GM23338 (cell line): ENCODE measurements at regions not wholly inside any gene's neighbourhood (a gene's known extent, or its start where the extent isn't known, plus 50 kb on each side); places are given as distances from the start of the nearest gene placed in this dataset.

Experiments used
- ATAC-seq: fragments of 200-7000 bp; cut with Tn5 transposase; 3 replicates; pipeline ENCODE4 v1.9.1; 2020
- DNase-seq: peaks from one replicate; pipeline ENCODE4 v3.0.0-alpha.2; 2015; ENCODE audit warnings: low spot score
- H2AFZ ChIP-seq: fragments of 200-600 bp; sonication (generic); 2 replicates; pipeline ENCODE4 v1.8.0; 2016; ENCODE audit warnings: antibody characterized with exemption, mild to moderate bottlenecking, moderate library complexity
- H3F3A ChIP-seq: fragments of 200-600 bp; sonication (generic); replicated peaks from 2 replicates; pipeline ENCODE4 v1.8.0; 2017; ENCODE audit warnings: antibody characterized with exemption, mixed run types, low read depth
- H3K27ac ChIP-seq: fragments of 200-600 bp; sonication (generic); 2 replicates; pipeline ENCODE4 v1.6.1; 2016; ENCODE audit warnings: low read depth
- H3K27me3 ChIP-seq: fragments of 200-600 bp; sonication (generic); 2 replicates; pipeline ENCODE4 v1.8.0; 2016; ENCODE audit warnings: mild to moderate bottlenecking, mixed run types, moderate library complexity; ENCODE audit not compliant: insufficient read depth
- H3K36me3 ChIP-seq: fragments of 200-600 bp; sonication (generic); 2 replicates; pipeline ENCODE4 v1.8.0; 2016; ENCODE audit warnings: mild to moderate bottlenecking; ENCODE audit not compliant: insufficient read depth
- H3K4me1 ChIP-seq: fragments of 200-600 bp; sonication (generic); 2 replicates; pipeline ENCODE4 v1.8.0; 2016; ENCODE audit warnings: mild to moderate bottlenecking, moderate library complexity; ENCODE audit not compliant: insufficient read depth
- H3K4me2 ChIP-seq: fragments of 200-600 bp; sonication (generic); 2 replicates; pipeline ENCODE4 v1.7.1; 2017; ENCODE audit warnings: mixed run types
- H3K4me3 ChIP-seq: fragments of 200-600 bp; sonication (generic); 2 replicates; pipeline ENCODE4 v1.6.1; 2016; ENCODE audit warnings: mixed run types
- H3K79me2 ChIP-seq: fragments of 200-600 bp; sonication (generic); replicated peaks from 2 replicates; pipeline ENCODE4 v1.8.0; 2017; ENCODE audit warnings: mild to moderate bottlenecking; ENCODE audit not compliant: insufficient read depth
- H3K9me2 ChIP-seq: fragments of 200-600 bp; sonication (generic); 2 replicates; pipeline ENCODE4 v1.8.0; 2017; ENCODE audit not compliant: insufficient read depth
- H4K20me1 ChIP-seq: fragments of 200-600 bp; sonication (generic); replicated peaks from 2 replicates; pipeline ENCODE4 v1.8.0; 2017; ENCODE audit warnings: mild to moderate bottlenecking; ENCODE audit not compliant: insufficient read depth
- H3K27ac Mint-ChIP-seq: 2 replicates; pipeline ENCODE4 v1.8.0; 2020; ENCODE audit warnings: inconsistent platforms, mild to moderate bottlenecking, moderate library complexity, mixed read lengths
- H3K27me3 Mint-ChIP-seq: 3 replicates; pipeline ENCODE4 v1.8.0; 2022; ENCODE audit warnings: low read depth, mild to moderate bottlenecking, moderate library complexity, mixed read lengths, inconsistent platforms; ENCODE audit not compliant: insufficient read depth, poor library complexity
- H3K36me3 Mint-ChIP-seq: 3 replicates; pipeline ENCODE4 v1.8.0; 2021; ENCODE audit warnings: low read depth, mild to moderate bottlenecking, inconsistent platforms, moderate library complexity, mixed read lengths
- H3K4me1 Mint-ChIP-seq: 3 replicates; pipeline ENCODE4 v1.8.0; 2020; ENCODE audit warnings: mild to moderate bottlenecking, inconsistent platforms, mixed read lengths
- H3K4me3 Mint-ChIP-seq: 3 replicates; pipeline ENCODE4 v1.8.0; 2021; ENCODE audit warnings: moderate library complexity, mild to moderate bottlenecking, inconsistent platforms, mixed read lengths
- H3K9me3 Mint-ChIP-seq: 3 replicates; pipeline ENCODE4 v1.8.0; 2020; ENCODE audit warnings: moderate library complexity, mild to moderate bottlenecking, inconsistent platforms, mixed read lengths
- CREB1 ChIP-seq: fragments of 250-450 bp; sonication (Bioruptor Pico); IDR thresholded peaks from 2 replicates; pipeline ENCODE4 v1.5.0; 2020; ENCODE audit warnings: low read depth, mild to moderate bottlenecking, moderate library complexity
- ETS1 ChIP-seq: IDR thresholded peaks from 2 replicates; pipeline ENCODE4 v1.6.1; 2016; ENCODE audit warnings: antibody characterized with exemption
- EZH2 ChIP-seq: fragments of 200-600 bp; sonication (generic); IDR thresholded peaks from one replicate; pipeline ENCODE4 v1.8.0; 2017; ENCODE audit warnings: antibody characterized with exemption, mild to moderate bottlenecking, low read depth; ENCODE audit not compliant: unreplicated experiment
- JUNB ChIP-seq: IDR thresholded peaks from one replicate; pipeline ENCODE4 v1.6.1; 2016; ENCODE audit warnings: antibody characterized with exemption; ENCODE audit not compliant: unreplicated experiment
- NANOG ChIP-seq: IDR thresholded peaks from 2 replicates; pipeline ENCODE4 v1.6.1; 2016; ENCODE audit warnings: antibody characterized with exemption, borderline replicate concordance
- POLR2AphosphoS5 ChIP-seq: IDR thresholded peaks from 2 replicates; pipeline ENCODE4 v1.6.1; 2016; ENCODE audit warnings: antibody characterized with exemption, low read depth
- REST ChIP-seq: IDR thresholded peaks from one replicate; pipeline ENCODE4 v1.6.1; 2018; ENCODE audit warnings: antibody characterized with exemption; ENCODE audit not compliant: unreplicated experiment
- STAT1 ChIP-seq: IDR thresholded peaks from one replicate; pipeline ENCODE4 v1.6.1; 2016; ENCODE audit warnings: antibody characterized with exemption; ENCODE audit not compliant: unreplicated experiment
- ZNF114 ChIP-seq: fragments of 250-450 bp; sonication (Bioruptor Pico); IDR thresholded peaks from 2 replicates; pipeline ENCODE4 v1.5.0; 2020; ENCODE audit warnings: mild to moderate bottlenecking, moderate library complexity
- TF ChIP-seq, protein P1 (sequence below), 2 experiments: fragments of 200-600 bp in 1 of 2; sonication (generic) in 1 of 2; conservative IDR thresholded peaks; 2 replicates each; pipeline versions ENCODE4 v1.5.1 to v1.6.1; 2016 to 2017; ENCODE audit warnings: antibody characterized with exemption in 2 of 2, low read depth in 2 of 2, mild to moderate bottlenecking in 2 of 2, moderate library complexity in 1 of 2

GRCh38 chr1:219434923-219435297 is 178.0 kb downstream of the ZC3H11B start (continued):
- no peak for TF ChIP-seq POLR2AphosphoS5
- no peak for TF ChIP-seq ZNF114
- no peak for TF ChIP-seq ETS1
- no peak for TF ChIP-seq CREB1 (CRISPR knock-in tag)
- no peak for TF ChIP-seq NANOG

- H3K9me3 Mint-ChIP-seq, result no peaks in the 10 kb centered on the region
- H3K36me3 Mint-ChIP-seq, result no peaks in the 10 kb centered on the region
- Histone ChIP-seq H2AFZ (no peak overlapping the region), H3F3A (no peaks in the 10 kb centered on the region), H4K20me1 (no peaks in the 10 kb centered on the region), H3K4me1 (peaks cover 11% of the 10 kb centered on the region; the same call in 1 of the 2 replicates), H3K4me3 (no peak overlapping the region), H3K27me3 (no peaks in the 10 kb centered on the region), H3K9me2 (no peaks in the 10 kb centered on the region), H3K4me2 (no peak overlapping the region), H3K36me3 (no peaks in the 10 kb centered on the region), H3K27ac (no peak overlapping the region), H3K79me2 (no peaks in the 10 kb centered on the region)
- peaks cover 25% of the 10 kb centered on the region for H3K4me1 Mint-ChIP-seq
- H3K4me3 Mint-ChIP-seq, result no peak overlapping the region
- no peak for ATAC-seq
- TF ChIP-seq REST (no peak), JUNB (no peak), NANOG (no peak), POLR2AphosphoS5 (no peak), STAT1 (no peak), ZNF114 (no peak), CREB1 (CRISPR knock-in tag) (no peak), EZH2 (no peak)
- TF ChIP-seq, protein P1, sequence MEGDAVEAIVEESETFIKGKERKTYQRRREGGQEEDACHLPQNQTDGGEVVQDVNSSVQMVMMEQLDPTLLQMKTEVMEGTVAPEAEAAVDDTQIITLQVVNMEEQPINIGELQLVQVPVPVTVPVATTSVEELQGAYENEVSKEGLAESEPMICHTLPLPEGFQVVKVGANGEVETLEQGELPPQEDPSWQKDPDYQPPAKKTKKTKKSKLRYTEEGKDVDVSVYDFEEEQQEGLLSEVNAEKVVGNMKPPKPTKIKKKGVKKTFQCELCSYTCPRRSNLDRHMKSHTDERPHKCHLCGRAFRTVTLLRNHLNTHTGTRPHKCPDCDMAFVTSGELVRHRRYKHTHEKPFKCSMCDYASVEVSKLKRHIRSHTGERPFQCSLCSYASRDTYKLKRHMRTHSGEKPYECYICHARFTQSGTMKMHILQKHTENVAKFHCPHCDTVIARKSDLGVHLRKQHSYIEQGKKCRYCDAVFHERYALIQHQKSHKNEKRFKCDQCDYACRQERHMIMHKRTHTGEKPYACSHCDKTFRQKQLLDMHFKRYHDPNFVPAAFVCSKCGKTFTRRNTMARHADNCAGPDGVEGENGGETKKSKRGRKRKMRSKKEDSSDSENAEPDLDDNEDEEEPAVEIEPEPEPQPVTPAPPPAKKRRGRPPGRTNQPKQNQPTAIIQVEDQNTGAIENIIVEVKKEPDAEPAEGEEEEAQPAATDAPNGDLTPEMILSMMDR (conservative IDR thresholded peaks at IDR 0.05; ENCODE audit: low read depth in 2 of 2), result no peak
- H3K27me3 Mint-ChIP-seq, result peaks cover 1% of the 10 kb centered on the region
- H3K27ac Mint-ChIP-seq, result 0 out of 2 replicates have a peak overlapping the region, but pooled peaks have one; percentile 26
- DNase-seq, result no peak
These were observed 178.5 kb downstream of the ZC3H11B start for GRCh38 chr1:219434285-219434922.
